ENCODE measurements at regions not wholly inside any gene's neighbourhood (a gene's known extent, or its start where the extent isn't known, plus 50 kb on each side); places are given as distances from the start of the nearest gene placed in this dataset.

DNA sequence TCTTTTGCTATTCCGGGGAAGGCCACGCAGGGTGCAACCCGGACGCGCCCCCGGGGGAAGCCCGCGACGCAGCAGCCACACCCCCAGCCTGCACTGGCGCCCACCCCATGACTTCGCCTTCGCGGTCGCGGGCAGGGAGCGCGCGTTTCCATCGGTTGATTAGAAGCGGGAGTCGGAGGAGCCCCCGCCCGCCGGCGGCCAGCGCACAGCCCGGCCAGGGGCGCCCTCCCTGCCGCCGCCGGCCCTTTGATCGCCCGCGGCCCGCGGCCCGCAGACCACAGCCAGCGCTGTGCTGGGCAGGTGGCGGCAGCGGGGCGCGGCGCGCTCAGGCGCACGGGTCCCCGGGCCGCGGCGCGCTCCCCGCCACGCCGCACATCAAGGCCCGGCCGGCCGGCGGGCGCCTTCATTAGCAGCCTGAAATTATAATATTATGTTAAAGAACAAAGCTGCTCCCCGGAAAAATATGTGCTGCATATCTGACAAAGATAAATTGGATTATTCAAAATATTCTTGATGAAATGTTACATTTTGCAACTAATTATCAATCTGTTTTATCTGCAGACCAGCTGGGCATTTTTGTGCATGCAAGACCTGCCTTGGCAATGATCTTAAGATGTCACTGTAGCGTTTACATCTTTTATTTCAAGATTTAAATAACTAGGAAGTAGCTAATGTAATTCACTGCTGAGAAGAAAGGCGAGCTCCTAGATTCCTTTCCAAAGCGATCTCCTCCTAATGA, 160.7 kb upstream of the MKI67 start:
- no peak for DNase-seq

GRCh38 chr10:128287921-128288320, 161.7 kb upstream of the MKI67 start:
- no peak for DNase-seq

- DNase-seq = no peak
Measured at GRCh38 chr10:128289621-128290020, 163.4 kb upstream of the MKI67 start.

DNA sequence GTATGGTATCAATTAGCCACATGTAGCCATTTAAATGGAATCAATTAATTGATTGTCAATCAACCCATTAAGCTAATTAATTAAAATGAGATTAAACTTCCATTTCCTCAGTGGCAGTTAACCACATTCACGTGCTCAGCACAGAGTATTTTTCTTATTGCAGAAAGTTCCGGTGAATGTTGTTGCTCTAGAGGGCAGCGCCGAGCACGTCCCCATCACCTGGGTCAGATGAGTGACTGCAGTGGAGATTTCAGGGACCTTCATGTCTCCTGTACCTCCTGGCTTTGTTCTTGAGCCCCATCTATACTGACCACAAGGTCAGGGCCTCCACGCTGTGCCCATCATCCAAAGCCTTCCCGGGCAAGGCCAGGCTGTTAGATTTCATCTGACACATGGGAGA, 168.8 kb upstream of the MKI67 start:
- DNase-seq = no peak

DNA sequence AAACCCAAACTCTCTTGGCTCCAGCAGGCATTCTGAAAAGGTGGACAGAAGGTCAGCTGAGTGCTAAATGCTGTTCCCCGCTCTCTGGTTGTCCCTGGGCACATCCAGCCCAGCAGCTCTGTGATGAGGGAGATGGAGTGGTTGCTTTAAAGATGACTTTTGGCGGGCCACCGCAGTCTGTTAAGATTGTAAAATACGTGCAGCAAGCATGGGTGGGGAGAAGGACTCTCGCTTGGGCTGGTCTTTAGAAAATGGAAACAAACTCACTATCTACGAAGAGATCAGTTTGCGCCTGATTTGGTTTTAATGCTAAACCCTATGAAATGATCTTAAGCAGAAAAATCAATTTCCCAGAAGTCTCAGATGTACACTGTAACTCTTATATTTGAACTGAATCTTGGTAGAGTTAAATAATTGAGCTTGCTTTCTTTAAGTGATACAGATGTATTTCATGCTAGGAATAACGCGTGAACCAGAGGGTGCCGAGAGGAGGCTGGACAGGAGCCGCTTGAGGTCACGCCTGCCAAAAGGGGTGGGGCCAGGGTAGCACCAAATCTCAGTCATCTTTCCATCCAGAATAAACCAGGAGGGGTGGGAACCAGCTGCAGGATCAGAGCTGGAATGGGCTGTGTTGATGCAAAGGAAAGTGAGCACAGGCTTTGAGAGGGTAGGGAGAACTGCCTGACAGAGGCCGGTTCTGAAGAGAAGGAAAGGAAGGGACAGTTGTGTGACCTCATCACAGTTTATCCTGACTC, 170.2 kb upstream of the MKI67 start:
- DNase-seq = no peak

GRCh38 chr10:128297709-128298378, 171.6 kb upstream of the MKI67 start:
- no peak for DNase-seq

GRCh38 chr10:128298587-128298986, 172.4 kb upstream of the MKI67 start:
- DNase-seq = no peak

DNA sequence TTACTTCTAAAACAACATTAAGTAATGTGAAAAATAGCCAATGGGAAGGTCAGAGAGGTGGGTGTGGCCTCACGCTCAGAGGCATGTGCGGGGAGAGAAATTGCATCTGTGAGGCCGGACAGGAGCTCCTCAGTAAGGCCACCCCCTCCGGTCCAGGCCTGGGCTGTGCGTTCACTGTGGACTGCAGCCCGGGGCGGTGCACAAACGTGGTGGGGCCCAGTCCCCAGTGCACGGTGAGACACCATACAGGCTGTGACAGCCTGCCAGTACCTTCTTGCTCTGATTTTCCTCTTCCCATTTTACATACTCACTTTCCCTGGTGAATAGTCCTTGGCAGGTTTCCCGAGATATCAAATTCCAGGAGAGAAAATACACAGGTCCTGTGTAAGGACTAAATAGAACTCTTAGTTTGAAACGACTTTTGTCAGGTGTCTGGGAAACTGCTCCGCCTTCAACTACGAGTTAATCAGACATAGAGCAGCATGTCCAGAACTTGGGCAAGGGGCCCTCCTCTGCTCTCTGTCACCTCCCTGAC, 174.1 kb upstream of the MKI67 start:
- DNase-seq = no peak

DNA sequence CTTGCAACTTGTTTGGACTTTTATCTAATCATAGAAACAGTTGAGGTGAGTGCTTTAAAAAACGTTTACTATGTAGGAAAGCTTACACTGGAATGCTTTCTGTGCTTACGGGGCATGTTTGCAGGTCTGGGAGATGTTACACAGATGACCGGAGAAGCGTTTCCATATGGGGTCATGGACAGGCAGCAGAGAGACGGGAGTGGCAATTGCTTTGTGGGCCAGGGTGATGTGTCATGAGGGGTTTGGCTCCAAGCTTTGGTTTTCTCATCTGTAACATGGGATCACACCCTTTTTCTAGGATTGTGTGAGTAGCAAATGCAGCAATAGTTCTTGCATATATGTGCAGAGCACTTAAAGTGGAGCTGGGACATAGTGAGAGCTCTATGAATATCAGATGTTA, 174.8 kb upstream of the MKI67 start:
- DNase-seq = no peak

DNA sequence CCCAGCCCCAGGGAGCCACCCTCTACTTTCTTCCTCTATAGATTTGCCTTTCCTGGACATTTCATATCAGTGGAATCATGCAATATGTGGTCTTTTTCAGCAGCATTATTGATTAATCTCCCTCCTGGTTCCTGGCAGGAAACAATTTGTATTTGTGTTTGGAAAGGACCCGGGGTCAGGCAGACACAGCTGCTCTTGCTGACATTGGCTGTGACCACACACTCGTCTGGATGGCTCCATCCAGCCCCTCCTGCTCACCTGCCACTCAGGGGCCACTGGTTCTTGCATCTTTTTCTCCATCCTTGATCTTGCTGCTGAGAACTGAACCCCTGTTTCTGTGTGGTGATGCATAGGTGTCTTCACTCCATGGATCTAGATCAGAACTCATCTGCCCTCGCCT, 176.6 kb upstream of the MKI67 start:
- no peak for DNase-seq

- no peak for DNase-seq
Measured at GRCh38 chr10:128304271-128304670, 178.0 kb upstream of the MKI67 start.

GRCh38 chr10:128305601-128306345, 179.6 kb upstream of the MKI67 start:
- DNase-seq = no peak

- DNase-seq = no peak
Measured at GRCh38 chr10:128306535-128306934, 180.3 kb upstream of the MKI67 start.

DNA sequence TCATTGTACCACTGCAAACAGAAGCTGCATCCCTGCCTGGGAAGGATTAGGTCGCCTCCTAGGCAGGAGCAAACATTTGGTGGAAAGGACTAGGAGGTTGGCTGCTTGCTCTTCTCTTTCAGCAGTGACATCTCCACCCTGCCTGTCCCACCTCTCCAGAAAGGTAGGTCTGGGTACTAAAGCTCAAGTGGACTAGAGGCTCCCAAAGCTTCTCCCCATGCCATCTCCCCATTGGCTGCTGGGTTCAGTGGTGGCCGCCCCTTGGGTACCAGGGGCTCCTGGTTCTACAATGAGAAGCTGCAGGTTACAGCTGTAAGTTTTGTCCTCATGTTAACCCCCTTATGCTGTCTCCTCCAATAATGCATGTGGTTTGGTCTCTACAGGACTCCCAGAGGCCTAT, 180.7 kb upstream of the MKI67 start:
- DNase-seq = no peak

DNA sequence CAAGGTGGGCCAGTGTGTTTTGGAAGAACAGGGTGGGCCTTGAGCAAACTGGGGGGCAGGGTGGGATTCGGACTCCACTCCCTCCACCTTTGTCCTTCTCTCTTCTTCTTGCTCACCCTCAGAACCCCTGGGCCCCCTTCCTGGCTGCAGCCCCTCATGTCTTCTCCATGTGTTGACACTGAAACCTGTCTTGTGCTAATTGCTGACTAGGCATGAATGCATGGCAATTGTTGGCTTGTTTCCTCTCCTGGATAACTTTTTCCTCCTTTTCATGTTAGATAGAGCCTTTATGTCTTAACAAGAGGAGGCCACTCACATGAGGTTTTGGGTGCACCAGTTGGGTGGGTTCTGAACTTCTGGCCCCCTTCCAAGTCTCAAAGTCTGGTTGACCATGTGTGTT, 181.6 kb upstream of the MKI67 start:
- DNase-seq = no peak

GRCh38 chr10:128310971-128311658, 184.9 kb upstream of the MKI67 start:
- DNase-seq = no peak

GRCh38 chr10:128312250-128312649, 186.0 kb upstream of the MKI67 start:
- DNase-seq = no peak

DNA sequence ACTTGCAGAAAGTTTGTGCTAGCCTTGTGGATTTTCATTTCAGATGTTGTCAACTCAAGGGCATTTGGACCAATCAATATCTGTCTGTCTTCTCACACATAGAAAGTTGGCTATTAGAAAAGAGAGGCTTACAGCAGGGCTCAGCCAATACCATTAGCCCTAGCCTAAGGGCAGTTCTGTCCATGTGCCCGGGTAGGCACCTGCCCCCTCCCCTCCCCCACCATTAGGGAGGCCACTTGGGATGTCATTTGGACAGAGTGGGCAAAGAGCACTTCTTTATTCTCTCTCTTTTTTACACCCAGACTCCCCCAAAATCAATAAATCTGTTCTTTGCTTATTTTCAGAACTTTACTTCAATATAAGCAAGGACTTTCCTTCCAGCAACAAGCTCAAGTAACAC, 188.5 kb upstream of the MKI67 start:
- no peak for DNase-seq

GRCh38 chr10:128316121-128316726, 190.0 kb upstream of the MKI67 start:
- no peak for DNase-seq

GRCh38 chr10:128316925-128317324, 190.7 kb upstream of the MKI67 start:
- no peak for DNase-seq

DNA sequence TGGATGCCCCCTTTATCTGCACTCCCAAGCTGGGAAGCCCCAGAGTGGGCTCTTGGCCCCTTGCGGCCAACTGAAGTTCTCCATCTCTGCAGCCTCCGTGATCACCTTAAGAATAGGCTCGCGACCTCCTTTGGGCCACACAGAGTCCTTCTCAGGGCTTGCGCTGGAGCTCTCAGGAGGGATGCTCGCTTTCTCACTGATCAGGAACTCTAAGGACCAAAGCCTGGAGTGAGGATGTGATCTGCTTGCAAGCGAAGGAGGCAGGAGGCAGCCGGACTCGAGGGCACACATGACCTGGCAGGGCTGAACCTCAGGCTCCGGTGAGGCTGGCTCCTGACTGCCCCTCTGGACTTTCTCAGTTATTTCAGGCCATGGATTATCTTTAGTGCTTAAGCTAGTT, 192.1 kb upstream of the MKI67 start:
- DNase-seq = no peak

- no peak for DNase-seq
Measured at GRCh38 chr10:128318913-128319312, 192.7 kb upstream of the MKI67 start.

Data from EL (cell line).